ENCODE measurements at regions not wholly inside any gene's neighbourhood (a gene's known extent, or its start where the extent isn't known, plus 50 kb on each side); places are given as distances from the start of the nearest gene placed in this dataset.
"Not testable (repeated sequence)": the region's sequence is repeated elsewhere in the genome, so short reads cannot be mapped to it uniquely, and the experiment has no call there.

- no peak overlapping the region for H3K4me3 ChIP-seq (replicated peaks; ENCODE audit: low read depth, low read length)
- no peak for DNase-seq (ENCODE audit: extremely low read depth, low read depth)
- TF ChIP-seq CTCF (IDR thresholded peaks at IDR 0.05; ENCODE audit: low read depth, low read length, missing control alignments), result no peak
These were observed 82.2 kb downstream of the EBLN1 start for GRCh38 chr10:22135591-22135990.

GRCh38 chr10:22133749-22134624, 83.8 kb downstream of the EBLN1 start:
- no peak for TF ChIP-seq CTCF (IDR thresholded peaks at IDR 0.05; ENCODE audit: low read depth, low read length, missing control alignments)
- no peak overlapping the region for H3K4me3 ChIP-seq (replicated peaks; ENCODE audit: low read depth, low read length)
- DNase-seq (ENCODE audit: extremely low read depth, low read depth), result no peak

- not testable (repeated sequence) for DNase-seq (ENCODE audit: extremely low read depth, low read depth); H3K4me3 ChIP-seq (replicated peaks; ENCODE audit: low read depth, low read length)
These were observed 87.0 kb downstream of the EBLN1 start for GRCh38 chr10:22130824-22131223.

GRCh38 chr10:22129612-22130011, 88.2 kb downstream of the EBLN1 start:
- H3K4me3 ChIP-seq (replicated peaks; ENCODE audit: low read depth, low read length); DNase-seq (ENCODE audit: extremely low read depth, low read depth): not testable (repeated sequence)

- not testable (repeated sequence) for DNase-seq (ENCODE audit: extremely low read depth, low read depth)
These were observed 96.6 kb downstream of the EBLN1 start for GRCh38 chr10:22121181-22121580.

GRCh38 chr10:22120072-22120471, 97.7 kb downstream of the EBLN1 start:
- not testable (repeated sequence) for DNase-seq (ENCODE audit: extremely low read depth, low read depth); H3K4me3 ChIP-seq (replicated peaks; ENCODE audit: low read depth, low read length)

More at GRCh38 chr10:22121181-22121580, 96.6 kb downstream of the EBLN1 start:
- not testable (repeated sequence) for H3K4me3 ChIP-seq (replicated peaks; ENCODE audit: low read depth, low read length)

GRCh38 chr10:22119575-22119974, 98.2 kb downstream of the EBLN1 start:
- not testable (repeated sequence) for H3K4me3 ChIP-seq (replicated peaks; ENCODE audit: low read depth, low read length); DNase-seq (ENCODE audit: extremely low read depth, low read depth)

- no peak for TF ChIP-seq CTCF (IDR thresholded peaks at IDR 0.05; ENCODE audit: low read depth, low read length, missing control alignments)
- DNase-seq (ENCODE audit: extremely low read depth, low read depth), result no peak
These were observed 106.1 kb downstream of the EBLN1 start for GRCh38 chr10:22111705-22112104.

GRCh38 chr10:22111260-22111659, 106.6 kb downstream of the EBLN1 start:
- no peak for DNase-seq (ENCODE audit: extremely low read depth, low read depth)
- no peak for TF ChIP-seq CTCF (IDR thresholded peaks at IDR 0.05; ENCODE audit: low read depth, low read length, missing control alignments)
- H3K4me3 ChIP-seq (replicated peaks; ENCODE audit: low read depth, low read length), result no peak overlapping the region

More at GRCh38 chr10:22111705-22112104, 106.1 kb downstream of the EBLN1 start:
- no peak overlapping the region for H3K4me3 ChIP-seq (replicated peaks; ENCODE audit: low read depth, low read length)
